ENCODE measurements at regions not wholly inside any gene's neighbourhood (a gene's known extent, or its start where the extent isn't known, plus 50 kb on each side); places are given as distances from the start of the nearest gene placed in this dataset.
"Not testable (repeated sequence)": the region's sequence is repeated elsewhere in the genome, so short reads cannot be mapped to it uniquely, and the experiment has no call there.

DNA sequence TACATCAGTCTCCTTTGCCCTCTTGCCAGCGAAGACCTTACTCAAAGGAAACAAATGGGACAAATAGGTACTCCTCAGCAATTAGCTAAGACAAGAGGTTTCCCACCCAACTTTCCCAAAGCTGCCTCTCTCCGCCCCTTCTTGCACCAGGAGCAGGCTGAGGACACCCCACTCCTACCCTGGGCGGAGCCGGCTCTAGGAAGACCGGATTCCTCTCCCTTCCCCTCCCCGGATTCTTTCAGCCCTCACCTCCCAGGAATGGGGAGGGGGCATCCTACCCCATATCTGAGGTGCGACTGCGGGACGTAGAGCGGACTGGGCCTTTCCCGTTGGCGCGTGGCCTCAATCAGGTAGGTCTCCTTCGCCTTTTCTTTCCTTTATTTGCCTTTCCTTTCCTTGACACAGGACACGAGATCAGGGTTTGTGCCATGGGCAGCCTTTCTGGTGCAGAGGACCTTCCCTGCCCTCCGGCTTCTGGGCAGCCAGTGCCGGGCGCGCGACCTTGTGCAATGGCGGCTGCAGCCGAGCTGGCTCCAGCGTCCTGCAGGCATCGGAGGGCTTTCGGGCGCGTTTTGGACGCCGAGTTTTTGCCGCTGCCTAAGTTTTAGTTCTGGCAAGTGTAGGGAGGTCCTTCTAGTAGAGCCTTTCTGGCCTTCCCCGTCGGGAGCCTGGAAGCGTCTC is 279.9 kb downstream of the PLS3 start:
- H3K9me3 ChIP-seq; DNase-seq; H3K27me3 ChIP-seq; H3K27ac ChIP-seq; H3K4me1 ChIP-seq; intact Hi-C loops (cut with DNase I); H3K4me3 ChIP-seq; H3K36me3 ChIP-seq: not testable (repeated sequence)
- 6% methylated on average over 16 of the region's 33 CpGs; no CpG with 5 or more reads in 1 of the 2 donors for WGBS, 2 donors

- intact Hi-C loops (cut with DNase I); H3K27me3 ChIP-seq: not testable (repeated sequence)
- peak; percentile 80 for DNase-seq
These were observed 290.0 kb downstream of the PLS3 start for GRCh38 chrX:115850986-115851385.

DNA sequence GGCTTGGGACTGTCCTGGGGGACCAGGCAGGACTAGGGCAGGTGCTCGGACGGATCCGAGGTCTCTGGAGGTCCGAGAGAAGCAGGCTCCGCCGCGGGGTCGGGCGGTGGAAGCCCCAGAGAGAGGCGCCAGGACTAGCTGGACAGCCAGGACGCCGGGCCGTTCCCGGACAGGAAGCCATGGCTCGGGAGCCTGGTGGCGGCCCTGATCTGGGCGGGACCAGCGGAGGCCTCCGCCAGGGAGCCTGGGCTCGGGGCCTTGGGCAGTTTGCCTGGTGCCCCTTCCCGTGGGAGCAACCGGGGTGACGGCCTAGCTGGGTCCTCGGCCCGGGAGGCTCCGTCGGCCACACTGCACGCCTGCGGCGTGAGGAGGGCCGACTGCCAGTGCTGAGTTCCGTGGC is 292.3 kb downstream of the PLS3 start:
- H3K27ac ChIP-seq; H3K36me3 ChIP-seq; H3K9me3 ChIP-seq; H3K4me3 ChIP-seq; intact Hi-C loops (cut with DNase I); H3K27me3 ChIP-seq; DNase-seq; H3K4me1 ChIP-seq: not testable (repeated sequence)
- 97 to 100% methylated on average over 6 to 13 of the region's 32 CpGs for WGBS, 2 donors

More at GRCh38 chrX:115850986-115851385, 290.0 kb downstream of the PLS3 start:
- not testable (repeated sequence) for H3K9me3 ChIP-seq, H3K36me3 ChIP-seq, H3K4me3 ChIP-seq, H3K4me1 ChIP-seq, H3K27ac ChIP-seq
- 100% methylated on average over 5 of the region's 23 CpGs; no CpG with 5 or more reads in 1 of the 2 donors for WGBS, 2 donors

DNA sequence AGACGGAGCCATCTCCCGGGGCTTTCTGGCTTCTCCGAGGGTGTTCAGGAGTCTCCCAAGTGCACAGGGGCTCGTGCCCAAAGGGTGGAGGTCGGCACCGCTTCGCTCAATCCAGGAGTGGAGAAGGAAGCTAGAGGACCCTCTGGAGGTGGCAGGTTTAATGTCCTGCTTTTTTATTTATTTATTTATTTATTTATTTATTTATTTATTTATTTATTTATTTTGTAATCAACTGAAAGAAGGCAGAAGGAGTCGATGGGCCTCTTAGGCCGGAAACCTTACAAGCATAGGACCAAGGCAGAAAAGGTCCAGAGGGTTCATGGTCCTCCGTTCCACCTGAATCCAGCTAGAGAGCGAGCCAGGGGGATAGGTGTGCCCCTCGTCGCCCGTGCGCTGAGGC is 289.4 kb upstream of the AGTR2 start:
- intact Hi-C loops (cut with DNase I); DNase-seq; H3K9me3 ChIP-seq; H3K27ac ChIP-seq; H3K4me1 ChIP-seq; H3K4me3 ChIP-seq; H3K36me3 ChIP-seq; H3K27me3 ChIP-seq: not testable (repeated sequence)
- WGBS, 2 donors = 100% methylated on average over 1 of the region's 15 CpGs

DNA sequence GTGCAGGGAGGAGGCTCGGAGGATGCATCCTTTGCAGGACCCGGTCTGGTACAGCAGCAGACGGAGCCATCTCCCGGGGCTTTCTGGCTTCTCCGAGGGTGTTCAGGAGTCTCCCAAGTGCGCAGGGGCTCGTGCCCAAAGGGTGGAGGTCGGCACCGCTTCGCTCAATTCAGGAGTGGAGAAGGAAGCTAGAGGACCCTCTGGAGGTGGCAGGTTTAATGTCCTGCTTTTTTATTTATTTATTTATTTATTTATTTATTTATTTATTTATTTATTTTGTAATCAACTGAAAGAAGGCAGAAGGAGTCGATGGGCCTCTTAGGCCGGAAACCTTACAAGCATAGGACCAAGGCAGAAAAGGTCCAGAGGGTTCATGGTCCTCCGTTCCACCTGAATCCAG is 286.4 kb upstream of the AGTR2 start:
- H3K4me3 ChIP-seq; intact Hi-C loops (cut with DNase I); H3K9me3 ChIP-seq; H3K27me3 ChIP-seq; H3K27ac ChIP-seq; DNase-seq; H3K36me3 ChIP-seq; H3K4me1 ChIP-seq: not testable (repeated sequence)
- WGBS, 2 donors = no CpG with 5 or more reads among the region's 13 CpGs

DNA sequence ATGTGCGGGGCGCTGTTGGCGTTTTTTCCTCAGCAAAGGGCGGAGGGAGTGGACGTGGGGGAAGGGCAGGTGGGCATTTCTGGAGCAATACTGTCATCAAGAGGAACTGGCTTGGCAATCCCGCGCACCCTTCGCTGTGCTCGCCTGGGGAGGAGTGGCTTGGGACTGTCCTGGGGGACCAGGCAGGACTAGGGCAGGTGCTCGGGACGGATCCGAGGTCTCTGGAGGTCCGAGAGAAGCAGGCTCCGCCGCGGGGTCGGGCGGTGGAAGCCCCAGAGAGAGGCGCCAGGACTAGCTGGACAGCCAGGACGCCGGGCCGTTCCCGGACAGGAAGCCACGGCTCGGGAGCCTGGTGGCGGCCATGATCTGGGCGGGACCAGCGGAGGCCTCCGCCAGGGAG is 282.5 kb upstream of the AGTR2 start:
- H3K27me3 ChIP-seq; H3K36me3 ChIP-seq; H3K9me3 ChIP-seq; intact Hi-C loops (cut with DNase I); H3K4me1 ChIP-seq: not testable (repeated sequence)
- 99% methylated on average over 13 of the region's 29 CpGs; no CpG with 5 or more reads in 1 of the 2 donors for WGBS, 2 donors
- Histone ChIP-seq H3K4me3 (peak overlapping the region in 1 of 4 donors; percentile 34), H3K27ac (peak overlapping the region in 1 of 4 donors; percentile 65)
- peak; percentile 87 for DNase-seq

- WGBS, 2 donors = 99% methylated on average over 11 of the region's 39 CpGs; no CpG with 5 or more reads in 1 of the 2 donors
- H3K9me3 ChIP-seq; H3K27me3 ChIP-seq; intact Hi-C loops (cut with DNase I); H3K36me3 ChIP-seq: not testable (repeated sequence)
- Histone ChIP-seq H3K4me3 (peak overlapping the region in 1 of 4 donors; percentile 34), H3K4me1 (peaks cover 0 to 11% (median 0%) of the 10 kb centered on the region in 4 donors), H3K27ac (peak overlapping the region in 1 of 4 donors; percentile 59)
- peak; percentile 30 for DNase-seq
These were observed 282.0 kb upstream of the AGTR2 start for GRCh38 chrX:115888519-115888918.

DNA sequence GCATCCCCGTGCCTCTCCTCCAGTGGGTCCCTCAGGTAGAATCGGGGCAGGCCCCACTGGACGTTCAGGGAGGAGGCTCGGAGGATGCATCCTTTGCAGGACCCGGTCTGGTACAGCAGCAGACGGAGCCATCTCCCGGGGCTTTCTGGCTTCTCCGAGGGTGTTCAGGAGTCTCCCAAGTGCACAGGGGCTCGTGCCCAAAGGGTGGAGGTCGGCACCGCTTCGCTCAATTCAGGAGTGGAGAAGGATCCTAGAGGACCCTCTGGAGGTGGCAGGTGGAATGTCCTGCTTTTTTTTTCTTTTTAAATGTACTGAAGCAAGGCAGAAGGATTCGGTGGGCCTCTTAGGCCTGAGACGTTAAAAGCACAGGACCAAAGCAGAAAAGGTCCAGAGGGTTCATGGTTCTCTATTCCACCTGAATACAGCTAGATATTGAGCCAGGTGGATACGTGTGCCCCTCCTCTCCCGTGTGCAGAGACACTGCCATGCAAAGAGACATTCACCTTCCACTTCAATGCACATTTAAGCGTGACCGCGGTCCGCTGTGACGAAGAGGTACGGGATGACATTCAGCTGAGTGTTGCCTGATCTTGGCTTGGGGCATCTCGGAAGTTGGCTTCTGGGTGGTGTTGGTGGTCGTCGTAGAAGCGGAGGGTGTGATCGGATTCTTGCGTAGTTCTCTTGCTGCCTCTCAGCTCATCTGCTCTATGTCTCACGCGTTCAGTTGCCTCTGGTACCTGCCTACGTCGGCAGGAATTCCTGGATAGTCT is 281.2 kb upstream of the AGTR2 start:
- H3K27ac ChIP-seq = no peak overlapping the region
- H3K36me3 ChIP-seq = peaks cover 0 to 6% (median 0%) of the 10 kb centered on the region in 4 donors
- peak; percentile 56 for DNase-seq
- intact Hi-C loops (cut with DNase I) = no loop called here
- no peaks in the 10 kb centered on the region for H3K9me3 ChIP-seq
- 96 to 98% methylated on average over 24 to 32 of the region's 32 CpGs for WGBS, 2 donors
- H3K27me3 ChIP-seq = no peaks in the 10 kb centered on the region
- TF ChIP-seq CTCF (IDR thresholded peaks at IDR 0.05) (no peak), POLR2A (IDR thresholded peaks at IDR 0.05) (no peak), POLR2AphosphoS5 (IDR thresholded peaks at IDR 0.05) (no peak), EP300 (IDR thresholded peaks at IDR 0.05) (no peak)
- H3K4me1 ChIP-seq = peaks cover 0 to 13% (median 0%) of the 10 kb centered on the region in 4 donors
- H3K4me3 ChIP-seq = no peak overlapping the region

Measured in sigmoid colon (tissue), 6 donors.